Retina (tissue), 1 donor: ENCODE measurements at regions not wholly inside any gene's neighbourhood (a gene's known extent, or its start where the extent isn't known, plus 50 kb on each side); places are given as distances from the start of the nearest gene placed in this dataset.
"Not testable (repeated sequence)": the region's sequence is repeated elsewhere in the genome, so short reads cannot be mapped to it uniquely, and the experiment has no call there.

ENCODE experiments used
- DNase-seq: peaks from one replicate; pipeline ENCODE4 v3.0.0-alpha.2; 2016

DNA sequence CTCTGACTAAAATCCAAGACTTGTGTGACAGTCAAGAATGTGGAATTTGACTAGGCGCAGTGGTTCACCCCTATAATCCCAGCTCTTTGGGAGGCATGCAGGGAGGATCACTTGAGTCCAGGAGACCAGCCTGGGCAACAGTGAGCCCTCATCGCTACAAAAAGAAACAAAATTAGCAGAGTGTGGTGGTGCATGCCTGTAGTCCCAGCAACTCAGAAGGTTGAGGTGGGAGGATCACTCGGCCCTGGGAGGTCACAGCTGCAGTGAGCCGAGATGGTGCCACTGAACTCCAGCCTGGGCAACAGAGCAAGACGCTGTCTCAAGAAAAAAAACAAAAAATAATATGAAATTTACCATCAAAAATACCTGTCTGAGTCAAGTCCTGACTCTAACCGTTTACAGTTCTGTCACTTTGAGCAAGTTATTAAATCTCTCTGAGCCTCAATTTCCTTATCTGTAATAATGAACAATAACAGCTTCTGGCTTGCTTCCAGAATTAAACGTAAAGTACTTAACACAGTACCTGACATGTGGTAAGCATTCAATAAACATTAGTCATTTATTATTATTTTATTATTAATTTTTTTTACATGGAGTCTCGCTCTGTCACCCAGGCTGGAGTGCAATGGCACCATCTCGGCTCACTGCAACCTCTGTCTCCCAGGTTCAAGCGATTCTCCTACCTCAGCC lies 204.6 kb upstream of the TSC22D1 start:
- DNase-seq: no peak

- no peak for DNase-seq
Measured at GRCh38 chr13:44778761-44779484, 202.8 kb upstream of the TSC22D1 start.

DNA sequence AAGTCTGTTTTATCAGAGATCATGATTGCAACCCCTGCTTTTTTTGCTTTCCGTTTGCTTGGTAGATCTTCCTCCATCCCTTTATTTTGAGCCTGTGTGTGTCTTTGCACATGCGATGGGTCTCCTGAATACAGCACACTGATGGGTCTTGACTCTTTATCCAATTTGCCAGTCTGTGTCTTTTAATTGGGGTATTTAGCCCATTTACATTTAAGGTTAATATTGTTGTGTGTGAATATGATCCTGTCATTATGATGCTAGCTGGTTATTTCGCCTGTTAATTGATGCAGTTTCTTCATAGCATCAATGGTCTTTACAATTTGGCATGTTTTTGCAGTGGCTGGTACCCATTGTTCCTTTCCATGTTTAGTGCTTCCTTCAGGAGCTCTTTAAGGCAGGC lies 199.2 kb upstream of the TSC22D1 start:
- DNase-seq: not testable (repeated sequence)

DNA sequence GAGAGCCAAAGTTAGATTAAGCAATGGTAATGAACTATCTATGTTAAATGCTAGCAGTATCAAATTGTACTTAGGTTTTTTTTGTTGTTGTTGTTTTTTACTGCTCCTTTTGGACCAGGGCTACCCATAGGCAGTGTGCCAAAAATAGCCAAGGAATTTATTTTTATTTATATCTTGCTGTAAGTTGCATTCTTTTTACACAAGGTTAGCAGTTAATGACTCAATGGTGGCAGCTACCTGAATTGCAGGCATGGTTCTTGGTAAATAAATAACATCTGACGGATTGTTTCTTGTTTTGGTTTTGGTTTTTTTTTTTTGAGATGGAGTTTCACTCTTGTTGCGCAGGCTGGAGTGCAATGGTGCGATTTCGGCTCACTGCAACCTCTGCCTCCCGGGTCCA lies 194.8 kb upstream of the TSC22D1 start:
- no peak for DNase-seq

GRCh38 chr13:44769686-44770085 lies 193.6 kb upstream of the TSC22D1 start:
- no peak for DNase-seq

DNA sequence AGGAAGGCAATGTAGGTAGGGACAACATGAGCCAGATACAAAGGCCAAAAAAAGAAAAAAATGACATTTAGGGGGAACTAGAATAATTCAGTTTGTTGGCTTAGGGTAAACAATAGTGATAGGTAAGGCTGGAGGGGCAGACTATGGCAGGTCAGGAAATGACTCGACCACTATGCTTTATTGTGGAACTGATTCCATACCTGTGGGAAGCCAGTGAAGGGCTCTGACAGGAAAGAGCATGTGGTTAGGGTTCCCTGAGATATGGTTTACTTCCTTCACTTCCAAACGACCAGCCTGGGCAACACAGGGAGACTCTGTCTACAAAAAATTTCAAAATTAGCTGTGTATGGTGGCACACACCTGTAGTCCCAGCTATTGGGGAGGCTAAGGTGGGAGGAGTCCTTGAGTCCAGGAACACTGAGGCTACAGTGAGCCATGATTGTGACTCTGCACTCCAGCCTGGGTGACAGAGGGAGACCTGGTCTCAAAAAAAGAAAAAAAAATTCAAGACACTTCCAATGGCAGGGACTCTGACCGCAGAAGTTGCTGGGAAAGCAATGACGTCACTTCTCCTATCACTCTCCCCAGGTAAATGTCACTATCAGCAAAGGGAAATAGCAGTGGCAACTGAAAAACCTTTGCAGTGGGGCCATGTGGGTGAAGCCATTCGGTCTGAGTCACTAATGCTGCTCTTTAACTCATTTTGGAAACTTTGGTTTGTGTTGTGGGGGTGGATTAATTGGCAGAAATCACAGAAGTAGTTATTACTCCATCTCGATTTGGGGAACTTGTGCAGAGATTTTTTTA lies 192.8 kb upstream of the TSC22D1 start:
- no peak for DNase-seq

DNA sequence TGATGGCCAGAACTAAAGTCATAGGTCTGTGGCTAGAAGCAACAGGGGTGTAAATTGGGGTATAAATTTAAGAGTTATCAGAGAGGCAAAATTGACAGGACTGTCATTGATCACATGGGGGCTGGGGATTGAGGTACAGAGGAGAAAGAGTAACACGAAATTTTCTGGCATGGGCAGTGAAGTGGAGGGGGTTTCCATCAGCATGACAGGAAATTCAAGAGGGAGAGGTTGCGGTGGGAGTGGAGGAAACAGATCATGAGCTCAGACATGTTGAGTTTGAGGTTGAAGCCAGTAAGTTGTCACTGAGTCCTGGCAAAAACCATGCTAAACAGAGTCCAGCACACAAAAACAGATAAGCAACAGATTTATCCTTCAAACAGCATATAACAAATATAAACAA lies 192.1 kb upstream of the TSC22D1 start:
- DNase-seq: no peak

GRCh38 chr13:44765001-44765471 lies 188.9 kb upstream of the TSC22D1 start:
- peak; percentile 54 for DNase-seq

DNA sequence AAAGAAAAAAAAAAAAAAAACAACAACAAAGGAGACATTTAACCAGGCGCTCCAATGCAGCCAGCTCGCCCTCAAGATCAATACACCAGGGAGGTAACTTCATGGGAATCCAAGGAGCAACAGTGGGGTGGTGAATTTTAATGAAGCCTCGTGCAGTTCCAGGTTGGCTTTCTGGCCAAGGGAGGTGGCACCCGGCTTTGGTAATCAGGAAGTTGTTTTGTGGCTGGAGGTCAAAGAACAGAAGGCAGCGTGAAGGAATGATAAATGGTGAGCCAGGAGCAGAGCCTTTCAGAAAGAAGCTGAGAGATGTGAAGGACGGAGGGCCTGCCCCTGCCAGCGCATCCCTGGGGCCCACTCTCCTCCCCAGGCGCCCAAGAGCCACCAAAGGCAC lies 188.2 kb upstream of the TSC22D1 start:
- peak; percentile 54 for DNase-seq

- peak; percentile 56 for DNase-seq
Measured at GRCh38 chr13:44763615-44764301, 187.6 kb upstream of the TSC22D1 start.

- DNase-seq: no peak
Measured at GRCh38 chr13:44762911-44763310, 186.8 kb upstream of the TSC22D1 start.

DNA sequence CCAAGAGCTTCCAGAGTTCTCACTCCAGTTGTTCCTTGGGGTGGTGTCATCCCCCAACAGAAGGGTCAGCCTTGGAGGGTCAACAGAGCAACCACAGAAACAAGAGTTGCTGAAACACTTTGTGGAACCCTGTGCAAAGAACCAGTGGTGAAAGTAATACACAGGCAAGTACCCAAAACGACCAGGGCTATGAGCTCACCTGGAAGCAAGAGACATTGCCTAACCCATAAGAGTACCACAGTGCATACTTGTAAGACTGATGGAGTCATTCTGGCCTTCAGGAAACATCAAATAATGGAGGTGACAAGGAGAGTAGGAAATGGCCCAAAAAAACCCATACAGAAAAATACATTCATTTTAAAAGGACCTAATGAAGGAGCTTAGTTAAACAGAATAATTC lies 184.3 kb upstream of the TSC22D1 start:
- DNase-seq: no peak

GRCh38 chr13:44759384-44760360 lies 183.5 kb upstream of the TSC22D1 start:
- DNase-seq: no peak

DNA sequence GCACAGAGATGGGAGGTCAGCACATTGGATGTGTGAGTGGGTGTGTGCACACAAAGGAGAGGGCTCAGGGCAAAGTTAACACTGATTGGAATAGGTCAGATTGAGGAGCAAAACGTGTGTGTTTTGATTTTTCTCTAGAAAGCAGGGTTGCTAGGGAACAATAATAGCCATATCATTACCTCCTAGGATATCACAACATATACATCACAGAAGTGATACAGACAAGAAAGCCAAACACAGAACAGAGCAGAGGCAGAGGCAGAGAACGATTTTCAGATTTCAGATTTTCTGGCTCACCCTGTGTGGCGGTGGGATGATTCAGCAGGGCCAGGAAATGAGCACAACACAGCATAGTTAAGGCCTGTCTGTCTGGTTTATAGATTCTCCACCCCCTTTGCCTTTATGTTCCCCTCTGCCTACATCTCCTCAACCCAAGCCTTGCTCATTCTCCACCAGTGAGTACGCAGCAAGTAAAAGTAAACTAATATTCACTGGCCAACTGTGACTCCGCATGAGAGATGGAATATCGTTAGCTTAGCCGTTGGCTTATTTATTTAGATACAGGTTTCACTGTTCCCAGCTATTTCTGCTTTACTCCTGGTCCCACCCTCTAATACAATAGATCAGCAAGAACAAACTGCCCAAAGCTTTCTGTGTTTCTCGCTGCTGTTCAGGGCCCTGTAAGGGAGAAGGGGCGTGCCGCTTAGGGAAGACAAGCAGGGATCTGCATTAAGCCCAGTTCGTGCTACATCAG lies 182.7 kb upstream of the TSC22D1 start:
- no peak for DNase-seq

DNA sequence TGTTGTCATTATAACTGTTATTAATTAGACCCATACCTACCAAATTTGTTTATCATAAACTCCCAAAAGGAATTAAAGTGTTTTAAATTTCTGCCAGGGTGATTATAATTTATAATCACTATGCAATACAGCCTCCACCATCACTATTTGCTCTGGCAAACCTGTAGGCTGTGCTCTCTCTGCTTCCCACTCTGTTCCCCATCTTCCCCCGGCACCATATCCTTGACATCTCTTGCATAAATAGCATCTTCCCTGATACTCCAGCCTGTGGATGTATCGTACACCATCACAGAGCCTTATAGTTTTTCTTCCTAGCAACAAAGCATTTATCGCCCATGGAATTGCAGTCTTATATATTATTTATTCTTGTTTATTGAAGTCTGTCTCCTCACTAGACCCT lies 181.5 kb upstream of the TSC22D1 start:
- no peak for DNase-seq

DNA sequence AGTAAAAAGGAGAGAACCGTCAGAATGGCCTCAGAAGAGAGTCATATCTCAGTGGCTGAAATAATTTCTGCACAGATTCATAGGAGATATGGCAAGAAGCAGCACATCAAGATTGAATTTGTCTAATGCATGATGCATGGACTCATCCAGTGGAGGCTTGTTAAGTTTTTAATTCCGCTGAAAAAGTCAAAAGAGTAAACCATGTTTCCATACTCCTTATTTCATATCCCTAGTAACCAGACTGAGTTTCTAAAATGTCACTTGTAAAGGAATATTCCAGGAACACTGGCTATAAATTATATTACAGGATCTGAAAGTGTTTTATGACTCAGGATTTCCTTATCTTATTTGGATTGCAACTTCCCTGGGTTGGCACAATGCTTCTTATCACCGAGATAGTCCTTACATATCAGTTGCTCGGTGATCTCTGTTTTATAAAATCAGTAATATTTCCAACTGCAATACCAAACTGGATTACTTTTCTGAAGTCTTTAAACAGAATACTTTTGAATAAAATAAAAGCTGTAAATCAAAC lies 180.2 kb upstream of the TSC22D1 start:
- no peak for DNase-seq

GRCh38 chr13:44755872-44756271 lies 179.7 kb upstream of the TSC22D1 start:
- no peak for DNase-seq

DNA sequence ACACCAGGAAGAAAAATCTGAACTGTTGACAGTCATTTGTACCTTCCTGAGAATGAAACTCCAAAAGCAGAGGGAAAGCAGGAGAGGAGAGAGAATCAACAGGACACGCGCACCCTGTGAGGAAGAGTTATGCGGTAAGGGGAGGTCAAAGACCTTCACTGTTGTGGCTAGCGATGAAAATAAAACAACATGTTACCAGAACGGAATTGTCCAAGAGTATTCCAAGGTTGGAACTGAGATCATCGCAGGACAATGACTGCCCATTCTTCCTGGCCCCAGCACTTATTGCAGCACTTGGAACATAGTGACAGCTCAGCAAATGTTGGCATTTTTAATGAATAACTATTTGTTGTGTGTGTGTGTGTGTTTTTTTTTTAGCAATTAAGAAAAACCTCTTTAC lies 176.0 kb upstream of the TSC22D1 start:
- DNase-seq: no peak

- DNase-seq: no peak
Measured at GRCh38 chr13:44750630-44751029, 174.5 kb upstream of the TSC22D1 start.

- no peak for DNase-seq
Measured at GRCh38 chr13:44749906-44750305, 173.8 kb upstream of the TSC22D1 start.

DNA sequence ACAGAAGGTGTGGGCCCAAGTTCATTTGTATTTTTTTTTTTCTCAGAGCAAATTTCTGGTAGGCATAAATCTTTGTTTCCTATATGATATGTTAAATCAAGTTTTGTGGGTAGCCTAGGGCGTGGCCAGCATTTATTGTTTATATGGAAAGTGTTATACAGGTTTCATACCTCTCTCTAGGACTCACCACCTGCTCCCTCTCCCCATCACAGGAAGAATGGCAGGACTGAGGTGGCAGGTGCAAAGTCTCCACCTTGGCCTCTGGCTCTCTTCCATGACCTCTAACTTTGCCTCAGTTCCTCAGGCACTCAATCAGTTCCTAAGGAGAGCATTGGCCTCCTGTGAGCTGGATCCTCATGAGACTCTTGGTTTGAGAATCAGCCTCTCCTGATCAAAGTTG lies 172.3 kb upstream of the TSC22D1 start:
- no peak for DNase-seq
